AG08395 (cell line): ENCODE measurements at regions not wholly inside any gene's neighbourhood (a gene's known extent, or its start where the extent isn't known, plus 50 kb on each side); places are given as distances from the start of the nearest gene placed in this dataset.
"Not testable (repeated sequence)": the region's sequence is repeated elsewhere in the genome, so short reads cannot be mapped to it uniquely, and the experiment has no call there.

ENCODE experiments used
- DNase-seq: peaks from one replicate; pipeline ENCODE4 v3.0.0; 2012; ENCODE audit warnings: mixed read lengths, low spot score

DNA sequence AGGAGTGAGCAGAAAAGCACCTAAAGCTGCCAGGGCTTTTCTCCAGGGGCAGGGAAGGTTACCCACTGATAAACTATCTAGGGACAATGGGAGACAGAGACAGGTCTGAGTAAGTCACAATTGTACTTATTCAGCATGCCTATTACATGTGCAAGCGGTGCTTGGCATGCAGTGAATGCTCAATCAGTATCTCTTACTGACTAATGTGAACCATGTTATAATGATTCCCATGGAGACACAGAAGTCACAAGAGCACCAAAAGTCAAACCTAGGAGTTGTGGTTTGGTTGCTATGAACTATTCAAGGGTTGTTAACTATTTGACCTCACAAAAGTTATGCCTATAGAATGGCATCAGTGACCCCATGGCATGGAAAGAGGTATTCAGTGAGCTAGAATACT lies 50.0 kb upstream of the RASGRP1 start:
- DNase-seq, result no peak

GRCh38 chr15:38617831-38618230 lies 53.2 kb upstream of the RASGRP1 start:
- DNase-seq, result no peak

DNA sequence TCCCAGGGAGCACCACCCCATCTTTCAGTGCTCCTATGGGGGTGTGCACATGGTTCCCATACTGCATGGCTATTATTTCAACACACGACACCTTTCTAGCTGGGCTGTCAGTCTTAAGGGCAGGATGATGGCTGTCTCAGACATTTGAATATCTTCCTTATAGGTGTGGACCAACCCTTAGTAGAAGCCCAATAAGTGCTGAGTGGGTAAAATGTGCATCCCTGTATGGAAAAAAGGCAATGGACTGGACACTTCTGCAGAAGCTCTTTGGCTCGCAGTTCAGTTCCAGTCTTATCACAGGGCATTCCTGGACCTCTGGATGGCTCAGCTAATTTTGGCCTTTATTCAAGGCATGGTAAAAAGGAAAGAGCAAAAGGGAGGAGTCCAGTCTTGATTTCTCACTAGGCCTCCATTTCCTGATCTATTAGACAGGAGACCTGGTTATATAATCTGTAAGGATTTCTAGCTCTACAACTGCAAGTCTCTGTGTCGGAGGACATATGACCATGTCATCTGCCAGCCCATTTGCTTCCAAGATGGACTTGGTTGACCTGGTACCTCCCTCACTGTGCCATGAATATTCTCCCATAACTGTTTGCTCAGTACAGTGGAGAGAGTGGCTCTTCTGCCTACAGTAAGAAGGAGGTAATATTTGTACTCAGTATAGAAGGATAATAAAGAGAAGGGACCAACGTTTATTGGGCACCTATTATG lies 53.8 kb upstream of the RASGRP1 start:
- DNase-seq, result no peak

GRCh38 chr15:38620098-38620497 lies 55.5 kb upstream of the RASGRP1 start:
- no peak for DNase-seq

DNA sequence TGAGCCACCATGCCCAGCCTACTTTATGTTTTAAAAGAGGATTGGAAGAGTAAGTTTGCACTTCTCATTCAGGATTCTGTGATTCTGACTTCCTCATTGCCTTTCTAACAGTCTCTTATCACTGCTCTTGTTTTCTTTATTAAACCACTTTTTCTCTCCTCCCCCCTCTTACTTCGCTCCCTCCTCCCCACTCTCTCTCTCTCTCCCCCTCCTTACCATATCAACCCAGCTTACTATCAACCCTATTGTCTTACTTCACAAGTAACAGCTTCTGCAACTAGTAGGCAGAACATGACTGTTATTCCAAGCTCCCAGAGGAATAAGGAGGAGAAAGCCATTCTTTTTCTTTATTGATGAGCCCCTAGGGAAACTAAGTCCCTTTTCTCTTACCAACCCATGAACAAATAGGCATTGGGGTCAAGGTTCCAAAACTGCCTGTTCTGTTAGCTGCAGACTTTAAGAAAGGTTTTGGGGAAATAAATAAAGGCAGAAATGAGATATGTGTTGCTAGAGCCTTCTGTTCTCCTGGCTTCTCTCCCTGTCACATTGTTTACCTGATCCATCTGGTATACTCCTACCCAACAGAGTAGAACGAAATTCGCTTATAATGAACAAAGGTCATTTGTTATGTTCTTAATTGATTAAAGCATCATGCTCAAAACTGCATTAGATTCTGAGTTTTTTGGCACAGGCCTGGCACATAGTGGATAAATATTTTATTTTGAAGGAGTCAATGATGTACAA lies 56.4 kb upstream of the RASGRP1 start:
- DNase-seq, result no peak

- DNase-seq, result no peak
Observed at GRCh38 chr15:38622304-38622703, 57.7 kb upstream of the RASGRP1 start.

- no peak for DNase-seq
Observed at GRCh38 chr15:38622908-38623307, 58.3 kb upstream of the RASGRP1 start.

DNA sequence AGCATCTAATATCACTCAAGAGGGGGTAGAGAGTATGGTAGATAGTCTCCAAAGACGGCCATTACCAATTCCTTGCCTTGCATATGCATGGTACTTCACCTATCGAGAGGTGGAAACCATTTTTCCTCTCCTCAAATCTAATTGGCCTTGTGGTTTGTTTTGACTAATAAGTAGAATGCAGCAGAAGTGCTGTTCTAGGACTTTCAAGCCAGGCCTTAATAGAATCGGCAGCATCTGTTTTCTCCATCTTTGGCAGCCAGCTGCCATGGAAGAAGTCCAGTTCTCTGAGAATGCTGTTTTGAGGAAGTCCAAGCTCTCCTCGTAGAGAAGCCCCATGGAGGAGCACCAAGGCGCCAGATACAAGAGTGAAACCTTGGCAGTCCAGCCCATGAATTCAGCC lies 59.1 kb upstream of the RASGRP1 start:
- no peak for DNase-seq

DNA sequence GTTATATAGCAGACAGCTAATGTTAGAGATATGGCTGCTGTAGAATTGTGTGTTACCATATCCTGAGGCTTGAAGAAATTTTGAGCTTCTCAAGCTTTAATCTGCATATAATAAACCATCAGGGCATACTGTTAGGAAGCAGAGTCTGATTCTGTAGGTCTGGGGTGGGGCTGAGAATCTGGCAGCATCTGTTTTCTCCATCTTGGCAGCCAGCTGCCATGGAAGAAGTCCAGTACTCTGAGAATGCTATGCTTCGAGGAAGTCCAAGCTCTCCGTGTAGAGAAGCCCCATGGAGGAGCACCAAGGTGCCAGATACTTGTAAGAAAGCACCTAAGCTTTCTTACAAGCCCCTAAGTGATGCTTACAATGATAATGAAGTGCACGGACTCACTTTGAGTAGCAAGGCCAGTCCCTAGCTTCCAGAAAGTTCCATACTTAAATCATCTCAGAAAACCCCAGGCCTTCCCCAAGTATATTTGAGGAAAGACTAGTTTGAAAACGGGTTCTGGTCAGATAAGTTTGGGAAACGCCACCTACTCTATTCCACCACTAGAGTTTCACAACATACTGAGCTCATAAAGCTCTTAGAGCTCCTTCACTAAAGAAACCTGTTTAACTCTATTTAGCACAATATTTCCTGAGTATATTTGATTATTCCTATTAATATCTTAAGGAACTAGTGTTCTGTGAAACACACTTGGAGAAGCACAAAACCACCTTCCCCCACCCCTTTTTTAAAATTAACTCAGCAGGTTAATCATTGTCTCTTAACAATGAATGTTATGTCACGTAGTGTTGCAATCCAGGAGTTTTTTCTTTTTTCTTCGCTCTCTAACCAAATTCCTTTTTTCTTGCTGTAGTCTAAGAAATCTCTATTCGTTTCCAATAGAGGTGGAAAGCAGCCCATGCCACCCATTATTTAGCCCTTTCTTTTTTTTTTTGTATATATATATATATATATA lies 59.9 kb upstream of the RASGRP1 start:
- DNase-seq, result no peak

- DNase-seq, result no peak
Observed at GRCh38 chr15:38625886-38626285, 61.3 kb upstream of the RASGRP1 start.

- no peak for DNase-seq
Observed at GRCh38 chr15:38626443-38627050, 61.9 kb upstream of the RASGRP1 start.

GRCh38 chr15:38627689-38628277 lies 63.2 kb upstream of the RASGRP1 start:
- DNase-seq, result no peak

GRCh38 chr15:38631119-38632075 lies 66.8 kb upstream of the RASGRP1 start:
- no peak for DNase-seq

DNA sequence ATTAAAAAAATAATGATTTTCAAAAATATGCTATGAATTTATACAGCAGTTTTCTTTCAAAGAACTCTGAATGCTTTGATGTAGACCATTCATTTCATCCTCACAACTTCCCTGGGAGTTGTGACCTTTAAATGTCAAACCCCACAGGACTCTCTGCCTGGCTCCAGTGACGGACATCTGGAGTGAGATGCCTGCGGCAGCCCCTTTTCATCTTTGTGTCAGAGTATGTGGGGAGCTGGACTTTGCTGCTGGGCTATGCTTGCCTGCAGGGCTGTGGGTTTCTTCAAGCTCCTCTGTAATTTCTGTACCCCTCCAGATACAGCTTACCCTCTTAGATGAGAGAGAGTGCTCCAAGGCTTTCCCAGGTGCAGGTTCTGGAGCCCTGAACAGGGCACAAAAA lies 70.6 kb upstream of the RASGRP1 start:
- DNase-seq, result no peak

DNA sequence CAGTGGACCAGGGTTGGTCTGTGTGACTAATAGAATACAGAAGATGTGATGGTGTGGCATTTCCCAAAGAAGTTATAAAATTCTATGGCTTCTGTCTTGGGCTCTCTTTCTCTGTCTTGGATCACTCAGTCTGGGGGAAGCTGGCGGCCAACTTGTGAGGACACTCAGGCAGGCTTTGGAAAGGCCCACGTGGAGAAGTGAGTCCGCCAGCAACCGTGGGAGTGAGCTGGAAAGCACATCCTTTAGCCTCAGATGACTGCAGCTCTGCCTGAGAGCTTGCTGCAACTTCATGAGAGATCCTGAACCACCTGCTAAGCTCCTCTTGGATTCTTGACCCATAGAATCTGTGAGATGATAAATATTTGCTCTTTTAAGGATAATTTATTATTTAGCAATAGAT lies 72.0 kb upstream of the RASGRP1 start:
- no peak for DNase-seq

- DNase-seq, result no peak
Observed at GRCh38 chr15:38638126-38638525, 73.5 kb upstream of the RASGRP1 start.

- no peak for DNase-seq
Observed at GRCh38 chr15:38638811-38639210, 74.2 kb upstream of the RASGRP1 start.

- no peak for DNase-seq
Observed at GRCh38 chr15:38642689-38643270, 78.2 kb upstream of the RASGRP1 start.

GRCh38 chr15:38644353-38644752 lies 79.7 kb upstream of the RASGRP1 start:
- not testable (repeated sequence) for DNase-seq

GRCh38 chr15:38646716-38647115 lies 82.1 kb upstream of the RASGRP1 start:
- no peak for DNase-seq
